Progenitor cell of endocrine pancreas (in vitro differentiated cells): ENCODE measurements at regions not wholly inside any gene's neighbourhood (a gene's known extent, or its start where the extent isn't known, plus 50 kb on each side); places are given as distances from the start of the nearest gene placed in this dataset.

Experiments used
- DNase-seq: peaks from one replicate; pipeline ENCODE4 v3.0.0; 2021; ENCODE audit warnings: low spot score; ENCODE audit not compliant: unreplicated experiment
- H3K27ac Mint-ChIP-seq: 2 replicates; pipeline ENCODE4 v1.8.0; 2021; ENCODE audit warnings: mild to moderate bottlenecking, moderate library complexity, mixed read lengths
- H3K27me3 Mint-ChIP-seq: 2 replicates; pipeline ENCODE4 v1.8.0; 2021; ENCODE audit warnings: mixed read lengths
- H3K36me3 Mint-ChIP-seq: 2 replicates; pipeline ENCODE4 v1.8.0; 2022; ENCODE audit warnings: mixed read lengths; ENCODE audit not compliant: insufficient read depth
- H3K4me1 Mint-ChIP-seq: 2 replicates; pipeline ENCODE4 v1.8.0; 2021; ENCODE audit warnings: low read depth, mixed read lengths
- H3K4me3 Mint-ChIP-seq: 2 replicates; pipeline ENCODE4 v1.8.0; 2021; ENCODE audit warnings: low read depth, mild to moderate bottlenecking, moderate library complexity, mixed read lengths
- H3K9me3 Mint-ChIP-seq: 2 replicates; pipeline ENCODE4 v1.8.0; 2021; ENCODE audit warnings: low read depth, mixed read lengths
- CTCF ChIP-seq: fragments of 200-600 bp; sonication (generic); IDR thresholded peaks from one replicate; pipeline ENCODE4 v1.5.0; 2021; ENCODE audit warnings: antibody characterized with exemption, mild to moderate bottlenecking; ENCODE audit not compliant: unreplicated experiment

- H3K4me3 Mint-ChIP-seq = no peak overlapping the region
- no peaks in the 10 kb centered on the region for H3K4me1 Mint-ChIP-seq
- H3K9me3 Mint-ChIP-seq = no peaks in the 10 kb centered on the region
- H3K27me3 Mint-ChIP-seq = peaks cover 17% of the 10 kb centered on the region
- no peak for TF ChIP-seq CTCF
- no peak overlapping the region for H3K27ac Mint-ChIP-seq
- no peak for DNase-seq
- H3K36me3 Mint-ChIP-seq = no peaks in the 10 kb centered on the region
These were observed 344.9 kb downstream of the CDK5RAP2 start for GRCh38 chr9:120235081-120235480.

GRCh38 chr9:120230227-120230626 is 349.7 kb downstream of the CDK5RAP2 start:
- TF ChIP-seq CTCF = no peak
- peaks cover 18% of the 10 kb centered on the region for H3K27me3 Mint-ChIP-seq
- DNase-seq = no peak
- no peaks in the 10 kb centered on the region for H3K9me3 Mint-ChIP-seq
- H3K36me3 Mint-ChIP-seq = no peaks in the 10 kb centered on the region
- no peak overlapping the region for H3K27ac Mint-ChIP-seq
- H3K4me3 Mint-ChIP-seq = no peak overlapping the region
- no peaks in the 10 kb centered on the region for H3K4me1 Mint-ChIP-seq

- Mint-ChIP-seq H3K36me3 (no peaks in the 10 kb centered on the region), H3K27ac (no peak overlapping the region), H3K4me1 (no peaks in the 10 kb centered on the region), H3K4me3 (no peak overlapping the region), H3K9me3 (no peaks in the 10 kb centered on the region), H3K27me3 (no peaks in the 10 kb centered on the region)
- no peak for DNase-seq
- no peak for TF ChIP-seq CTCF
These were observed 358.1 kb downstream of the CDK5RAP2 start for GRCh38 chr9:120221844-120222243.

- Mint-ChIP-seq H3K36me3 (no peaks in the 10 kb centered on the region), H3K27ac (no peak overlapping the region), H3K27me3 (peaks cover 10% of the 10 kb centered on the region), H3K4me3 (no peak overlapping the region), H3K4me1 (no peaks in the 10 kb centered on the region), H3K9me3 (no peaks in the 10 kb centered on the region)
- no peak for TF ChIP-seq CTCF
- no peak for DNase-seq
These were observed 365.6 kb downstream of the CDK5RAP2 start for GRCh38 chr9:120214332-120214731.

GRCh38 chr9:120212853-120213200 is 367.1 kb downstream of the CDK5RAP2 start:
- Mint-ChIP-seq H3K9me3 (no peaks in the 10 kb centered on the region), H3K4me3 (no peak overlapping the region), H3K27me3 (peaks cover 10% of the 10 kb centered on the region), H3K4me1 (no peaks in the 10 kb centered on the region), H3K27ac (no peak overlapping the region), H3K36me3 (no peaks in the 10 kb centered on the region)
- TF ChIP-seq CTCF = no peak
- DNase-seq = no peak
